A549 (cell line): ENCODE measurements at regions not wholly inside any gene's neighbourhood (a gene's known extent, or its start where the extent isn't known, plus 50 kb on each side); places are given as distances from the start of the nearest gene placed in this dataset.

ENCODE experiments used
- ATAC-seq, 2 experiments: fragments of 200-7000 bp in 1 of 2; fragments of >200 bp in 1 of 2; cut with Nextera tagmentation in 1 of 2; cut with Tn5 transposase in 1 of 2; 3 replicates each; pipeline versions ENCODE4 v1.8.0 to v1.9.1; 2018 to 2020; ENCODE audit warnings: mild to moderate bottlenecking in 1 of 2, moderate library complexity in 1 of 2
- CTCF ChIA-PET: fragments of 300-600 bp; sonication (Branson Sonifier 250); formaldehyde crosslinking; extraction: SDS; loops from one replicate; lab custom pipeline; 2021; ENCODE audit warnings: antibody characterized with exemption, inconsistent platforms; lab: Yijun Ruan, JAX
- POLR2A ChIA-PET: fragments of 350-600 bp; formaldehyde crosslinking; extraction: SDS; loops from one replicate; lab custom pipeline; 2021; ENCODE audit warnings: antibody characterized with exemption, inconsistent platforms; lab: Yijun Ruan, JAX
- DNase-seq, 2 experiments: peaks; one replicate each; pipeline versions ENCODE4 v3.0.0 to v3.0.0-alpha.2; 2011 to 2016; ENCODE audit warnings: low read depth in 1 of 2, low spot score in 1 of 2
- FAIRE-seq: peaks from 2 replicates; lab custom pipeline; 2011; peaks lifted over from hg19 to GRCh38; lab: Jason Lieb, UNC
- H3K27ac ChIP-seq, 2 experiments: fragments of >200 bp; sonication (Bioruptor Twin); formaldehyde crosslinking; 3 replicates each; pipeline ENCODE4 v1.5.1; 2016 to 2017
- H3K4me1 ChIP-seq: fragments of >200 bp; sonication (Bioruptor Twin); formaldehyde crosslinking; 3 replicates; pipeline ENCODE4 v1.6.1; 2016
- H3K4me2 ChIP-seq: fragments of >200 bp; sonication (Bioruptor Twin); formaldehyde crosslinking; 3 replicates; pipeline ENCODE4 v1.6.1; 2016
- H3K4me3 ChIP-seq: fragments of >200 bp; sonication (Bioruptor Twin); formaldehyde crosslinking; 3 replicates; pipeline ENCODE4 v1.5.1; 2016
- H3K9me3 ChIP-seq: fragments of >200 bp; sonication (Bioruptor Twin); formaldehyde crosslinking; 3 replicates; pipeline ENCODE4 v1.6.1; 2016
- CHD2 ChIP-seq: fragments of 150-350 bp; IDR thresholded peaks from 2 replicates; pipeline ENCODE4 v1.6.1; 2014; ENCODE audit warnings: low read length; ENCODE audit not compliant: partially characterized antibody
- CHD4 ChIP-seq: fragments of 200-600 bp; sonication (generic); IDR thresholded peaks from 2 replicates; pipeline ENCODE4 v1.6.1; 2016; ENCODE audit warnings: antibody characterized with exemption, mild to moderate bottlenecking, borderline replicate concordance
- EHF ChIP-seq: fragments of 250-450 bp; sonication (Bioruptor Pico); IDR thresholded peaks from 2 replicates; pipeline ENCODE4 v1.5.0; 2020; ENCODE audit warnings: mild to moderate bottlenecking
- EHMT2 ChIP-seq: fragments of 200-600 bp; sonication (generic); IDR thresholded peaks from 2 replicates; pipeline ENCODE4 v1.6.1; 2016; ENCODE audit warnings: antibody characterized with exemption, low read depth, mild to moderate bottlenecking, moderate library complexity
- EP300 ChIP-seq, 2 experiments: fragments of >200 bp; sonication (Bioruptor Twin); formaldehyde crosslinking; IDR thresholded peaks; 2 replicates in 1 of 2; 3 replicates in 1 of 2; pipeline ENCODE4 v1.6.1; 2016 to 2017
- ESRRA ChIP-seq: fragments of 150-350 bp; IDR thresholded peaks from 2 replicates; pipeline ENCODE4 v1.6.1; 2014; ENCODE audit warnings: mild to moderate bottlenecking, low read length, borderline replicate concordance
- FOSB ChIP-seq: fragments of 250-450 bp; sonication (Bioruptor Pico); IDR thresholded peaks from 2 replicates; pipeline ENCODE4 v1.5.0; 2020; ENCODE audit warnings: mild to moderate bottlenecking, moderate library complexity
- GATA3 ChIP-seq: IDR thresholded peaks from 2 replicates; pipeline ENCODE4 v1.6.1; 2012; ENCODE audit warnings: borderline replicate concordance
- HDAC2 ChIP-seq: fragments of 200-600 bp; sonication (generic); IDR thresholded peaks from 2 replicates; pipeline ENCODE4 v1.6.1; 2016
- HEYL ChIP-seq: fragments of 250-450 bp; sonication (Bioruptor Pico); IDR thresholded peaks from 2 replicates; pipeline ENCODE4 v1.8.0; 2021; ENCODE audit warnings: mild to moderate bottlenecking, moderate library complexity
- HOXA7 ChIP-seq: fragments of 250-450 bp; sonication (Bioruptor Pico); IDR thresholded peaks from 2 replicates; pipeline ENCODE4 v1.5.0; 2020; ENCODE audit warnings: mild to moderate bottlenecking, moderate library complexity
- HOXB5 ChIP-seq: fragments of 250-450 bp; sonication (Bioruptor Pico); IDR thresholded peaks from 2 replicates; pipeline ENCODE4 v1.5.0; 2020; ENCODE audit warnings: mild to moderate bottlenecking, moderate library complexity
- JUNB ChIP-seq: fragments of >200 bp; sonication (Bioruptor Twin); formaldehyde crosslinking; IDR thresholded peaks from 2 replicates; pipeline ENCODE4 v1.6.1; 2016
- KDM1A ChIP-seq: fragments of 200-600 bp; sonication (generic); IDR thresholded peaks from 2 replicates; pipeline ENCODE4 v1.6.1; 2016; ENCODE audit warnings: low read depth, mild to moderate bottlenecking
- MAFK ChIP-seq: fragments of 450-650 bp; IDR thresholded peaks from 2 replicates; pipeline ENCODE4 v1.6.1; 2014; ENCODE audit not compliant: partially characterized antibody
- MAZ ChIP-seq: fragments of 150-350 bp; IDR thresholded peaks from 2 replicates; pipeline ENCODE4 v1.6.1; 2014; ENCODE audit warnings: antibody characterized with exemption, low read depth, low read length, borderline replicate concordance
- MYC ChIP-seq: IDR thresholded peaks from 2 replicates; pipeline ENCODE4 v1.6.1; 2012; ENCODE audit warnings: mild to moderate bottlenecking, inconsistent platforms, low read length, improper control_type of control experiment, borderline replicate concordance
- NFE2L2 ChIP-seq: fragments of 150-350 bp; conservative IDR thresholded peaks from 2 replicates; pipeline ENCODE4 v1.6.1; 2014; ENCODE audit warnings: low read length
- NR3C1 ChIP-seq: fragments of >200 bp; sonication (Bioruptor Twin); formaldehyde crosslinking; IDR thresholded peaks from 3 replicates; pipeline ENCODE4 v1.6.1; 2017
- PHF8 ChIP-seq: fragments of 200-600 bp; sonication (generic); IDR thresholded peaks from 2 replicates; pipeline ENCODE4 v1.6.1; 2016; ENCODE audit warnings: low read depth, mild to moderate bottlenecking, antibody characterized with exemption, moderate library complexity, borderline replicate concordance
- RAD21 ChIP-seq, 2 experiments: fragments of >200 bp in 1 of 2; sonication (Bioruptor Twin) in 1 of 2; formaldehyde crosslinking in 1 of 2; IDR thresholded peaks in 1 of 2; conservative IDR thresholded peaks in 1 of 2; 2 replicates in 1 of 2; 3 replicates in 1 of 2; pipeline ENCODE4 v1.6.1; 2012 to 2018; ENCODE audit warnings: inconsistent platforms in 1 of 2
- RNF2 ChIP-seq: fragments of 200-600 bp; sonication (generic); IDR thresholded peaks from 2 replicates; pipeline ENCODE4 v1.6.1; 2016; ENCODE audit warnings: low read depth, mild to moderate bottlenecking, antibody characterized with exemption, moderate library complexity, borderline replicate concordance
- SREBF2 ChIP-seq: fragments of 450-650 bp; IDR thresholded peaks from 2 replicates; pipeline ENCODE4 v1.6.1; 2014; ENCODE audit warnings: mild to moderate bottlenecking, moderate library complexity
- TFCP2L1 ChIP-seq: fragments of 250-450 bp; sonication (Bioruptor Pico); IDR thresholded peaks from 2 replicates; pipeline ENCODE4 v1.5.0; 2021; ENCODE audit warnings: mild to moderate bottlenecking
- WGBS: methylation state at CpG from one replicate; pipeline ENCODE4 v1.1.6; 2017; ENCODE audit errors: missing lambda C conversion rate; 5-methylcytosine and 5-hydroxymethylcytosine counted together
- TF ChIP-seq, protein P1 (sequence below): fragments of >200 bp; sonication (Bioruptor Twin); formaldehyde crosslinking; IDR thresholded peaks from 3 replicates; pipeline ENCODE4 v1.6.1; 2016
- TF ChIP-seq, protein P2 (sequence below): fragments of 450-650 bp; IDR thresholded peaks from 2 replicates; pipeline ENCODE4 v1.6.1; 2014; ENCODE audit warnings: antibody characterized with exemption
- TF ChIP-seq, protein P3 (sequence below): IDR thresholded peaks from 2 replicates; pipeline ENCODE4 v1.6.1; 2012

GRCh38 chr5:12467799-12468198, 563.6 kb upstream of the CTNND2 start:
- Histone ChIP-seq H3K9me3 (no peaks in the 10 kb centered on the region; the same call in 2 of the 3 replicates), H3K4me2 (no peak overlapping the region), H3K27ac (no peak overlapping the region), H3K4me3 (no peak overlapping the region), H3K4me1 (no peaks in the 10 kb centered on the region)
- POLR2A ChIA-PET = no interaction called here
- FAIRE-seq = no peak
- CTCF ChIA-PET = no interaction called here
- ATAC-seq = no peak
- no peak for DNase-seq
- 13% methylated on average over 4 of the region's 4 CpGs for WGBS
- TF ChIP-seq, protein P1, sequence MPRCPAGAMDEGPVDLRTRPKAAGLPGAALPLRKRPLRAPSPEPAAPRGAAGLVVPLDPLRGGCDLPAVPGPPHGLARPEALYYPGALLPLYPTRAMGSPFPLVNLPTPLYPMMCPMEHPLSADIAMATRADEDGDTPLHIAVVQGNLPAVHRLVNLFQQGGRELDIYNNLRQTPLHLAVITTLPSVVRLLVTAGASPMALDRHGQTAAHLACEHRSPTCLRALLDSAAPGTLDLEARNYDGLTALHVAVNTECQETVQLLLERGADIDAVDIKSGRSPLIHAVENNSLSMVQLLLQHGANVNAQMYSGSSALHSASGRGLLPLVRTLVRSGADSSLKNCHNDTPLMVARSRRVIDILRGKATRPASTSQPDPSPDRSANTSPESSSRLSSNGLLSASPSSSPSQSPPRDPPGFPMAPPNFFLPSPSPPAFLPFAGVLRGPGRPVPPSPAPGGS = no peak
- no peak for TF ChIP-seq RNF2
- no peak for TF ChIP-seq MAFK
- TF ChIP-seq TFCP2L1 (CRISPR knock-in tag) = no peak
- TF ChIP-seq NR3C1 = no peak
- TF ChIP-seq ESRRA = no peak
- no peak for TF ChIP-seq CHD2
- TF ChIP-seq HOXB5 (CRISPR knock-in tag) = no peak

- Histone ChIP-seq H3K9me3 (no peaks in the 10 kb centered on the region; the same call in 2 of the 3 replicates), H3K4me3 (no peak overlapping the region), H3K4me1 (no peaks in the 10 kb centered on the region), H3K27ac (no peak overlapping the region), H3K4me2 (no peak overlapping the region)
- ChIA-PET CTCF (no interaction called here), POLR2A (no interaction called here)
- DNase-seq (no peak), FAIRE-seq (no peak), ATAC-seq (no peak)
- TF ChIP-seq CHD4 (no peak), HEYL (CRISPR knock-in tag) (no peak), SREBF2 (no peak), PHF8 (no peak), HDAC2 (no peak), KDM1A (no peak), EHMT2 (no peak), EHF (CRISPR knock-in tag) (no peak), NR3C1 (no peak), GATA3 (no peak)
- TF ChIP-seq, protein P2, sequence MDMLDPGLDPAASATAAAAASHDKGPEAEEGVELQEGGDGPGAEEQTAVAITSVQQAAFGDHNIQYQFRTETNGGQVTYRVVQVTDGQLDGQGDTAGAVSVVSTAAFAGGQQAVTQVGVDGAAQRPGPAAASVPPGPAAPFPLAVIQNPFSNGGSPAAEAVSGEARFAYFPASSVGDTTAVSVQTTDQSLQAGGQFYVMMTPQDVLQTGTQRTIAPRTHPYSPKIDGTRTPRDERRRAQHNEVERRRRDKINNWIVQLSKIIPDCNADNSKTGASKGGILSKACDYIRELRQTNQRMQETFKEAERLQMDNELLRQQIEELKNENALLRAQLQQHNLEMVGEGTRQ = no peak
- WGBS = 9% methylated on average over 8 of the region's 8 CpGs
Observed at GRCh38 chr5:12460493-12461261, 556.4 kb upstream of the CTNND2 start.

GRCh38 chr5:12459326-12459725, 555.1 kb upstream of the CTNND2 start:
- no peaks in the 10 kb centered on the region for H3K4me1 ChIP-seq
- ChIA-PET CTCF (no interaction called here), POLR2A (no interaction called here)
- WGBS = 67% methylated on average over 1 of the region's 1 CpG
- H3K4me2 ChIP-seq = no peak overlapping the region
- no peak for ATAC-seq
- no peak for TF ChIP-seq HOXB5 (CRISPR knock-in tag)
- TF ChIP-seq, protein P3, sequence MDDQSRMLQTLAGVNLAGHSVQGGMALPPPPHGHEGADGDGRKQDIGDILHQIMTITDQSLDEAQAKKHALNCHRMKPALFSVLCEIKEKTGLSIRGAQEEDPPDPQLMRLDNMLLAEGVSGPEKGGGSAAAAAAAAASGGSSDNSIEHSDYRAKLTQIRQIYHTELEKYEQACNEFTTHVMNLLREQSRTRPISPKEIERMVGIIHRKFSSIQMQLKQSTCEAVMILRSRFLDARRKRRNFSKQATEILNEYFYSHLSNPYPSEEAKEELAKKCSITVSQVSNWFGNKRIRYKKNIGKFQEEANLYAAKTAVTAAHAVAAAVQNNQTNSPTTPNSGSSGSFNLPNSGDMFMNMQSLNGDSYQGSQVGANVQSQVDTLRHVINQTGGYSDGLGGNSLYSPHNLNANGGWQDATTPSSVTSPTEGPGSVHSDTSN = no peak
- TF ChIP-seq FOSB = no peak
- no peak for TF ChIP-seq NFE2L2
- TF ChIP-seq HOXA7 (CRISPR knock-in tag) = no peak
- TF ChIP-seq MYC = no peak
- no peak for TF ChIP-seq RNF2
- no peak for TF ChIP-seq EP300 (IDR thresholded peaks at IDR 0.05)
- TF ChIP-seq MAZ = no peak
- no peak for TF ChIP-seq JUNB
- TF ChIP-seq RAD21 (conservative IDR thresholded peaks at IDR 0.05 in 1 of 2, IDR thresholded peaks at IDR 0.05 in 1 of 2) = no peak
- no peak for DNase-seq
- FAIRE-seq = no peak
- H3K27ac ChIP-seq = no peak overlapping the region
- no peak overlapping the region for H3K4me3 ChIP-seq
- H3K9me3 ChIP-seq = no peaks in the 10 kb centered on the region; the same call in 2 of the 3 replicates
